GM12878 (cell line): ENCODE measurements at regions not wholly inside any gene's neighbourhood (a gene's known extent, or its start where the extent isn't known, plus 50 kb on each side); places are given as distances from the start of the nearest gene placed in this dataset.

Experiments used
- ATAC-seq: fragments of 200-7000 bp; cut with Tn5 transposase; 3 replicates; pipeline ENCODE4 v1.9.1; 2020; ENCODE audit warnings: mild to moderate bottlenecking, moderate library complexity
- BruUV-seq: library from RNA; stranded (reverse); fragments of 400-500 nt; replicated peaks from 2 replicates; lab custom pipeline; 2021; lab: Mats Ljungman, UMichigan
- CTCF ChIA-PET: fragments of 300-600 bp; sonication (Branson Sonifier 250); formaldehyde crosslinking; extraction: SDS; loops from one replicate; lab custom pipeline; 2021; ENCODE audit warnings: inconsistent platforms; lab: Yijun Ruan, JAX
- POLR2A ChIA-PET: fragments of 350-600 bp; formaldehyde crosslinking; extraction: SDS; loops from one replicate; lab custom pipeline; 2021; ENCODE audit warnings: inconsistent platforms; lab: Charles Lee
- RAD21 ChIA-PET: fragments of 300-600 bp; sonication (Branson Sonifier 250); formaldehyde crosslinking; loops from one replicate; lab custom pipeline; 2023; ENCODE audit warnings: antibody characterized with exemption; ENCODE audit not compliant: unreplicated experiment; lab: Charles Lee
- SMC1A ChIA-PET: fragments of 300-600 bp; sonication (Branson Sonifier 250); formaldehyde crosslinking; loops from one replicate; lab custom pipeline; 2023; ENCODE audit not compliant: unreplicated experiment, uncharacterized antibody; lab: Charles Lee
- DNase-seq: peaks from one replicate; pipeline ENCODE4 v3.0.0-alpha.2; 2011; ENCODE audit warnings: low read depth, low spot score
- FAIRE-seq: peaks from 3 replicates; lab custom pipeline; 2011; peaks lifted over from hg19 to GRCh38; lab: Jason Lieb, UNC
- H2AFZ ChIP-seq: 2 replicates; pipeline ENCODE4 v1.6.0; 2011; ENCODE audit warnings: low read depth, low read length, control low read depth; ENCODE audit not compliant: control insufficient read depth
- H3K27ac ChIP-seq: 2 replicates; pipeline ENCODE4 v1.5.1; 2011; ENCODE audit warnings: control low read depth; ENCODE audit not compliant: control insufficient read depth, insufficient read depth
- H3K27me3 ChIP-seq, 2 experiments: replicated peaks in 1 of 2; 2 replicates each; pipeline versions ENCODE4 v1.6.0 to v1.6.1; 2011; ENCODE audit warnings: low read length in 1 of 2; ENCODE audit not compliant: control insufficient read depth in 2 of 2, insufficient read depth in 2 of 2
- H3K36me3 ChIP-seq, 2 experiments: 2 replicates each; pipeline ENCODE4 v1.5.1; 2011; ENCODE audit warnings: low read length in 1 of 2; ENCODE audit not compliant: control insufficient read depth in 2 of 2, insufficient read depth in 2 of 2
- H3K4me1 ChIP-seq: 2 replicates; pipeline ENCODE4 v1.6.1; 2011; ENCODE audit warnings: mild to moderate bottlenecking, low read length, moderate library complexity, mixed read lengths; ENCODE audit not compliant: control insufficient read depth, insufficient read depth
- H3K4me2 ChIP-seq: 2 replicates; pipeline ENCODE4 v1.6.0; 2011; ENCODE audit warnings: control low read depth; ENCODE audit not compliant: control insufficient read depth, insufficient read depth
- H3K4me3 ChIP-seq: fragments of 200-600 bp; sonication (generic); 2 replicates; pipeline ENCODE4 v1.5.1; 2016
- H3K79me2 ChIP-seq: 2 replicates; pipeline ENCODE4 v1.6.0; 2011; ENCODE audit warnings: low read length; ENCODE audit not compliant: control insufficient read depth, insufficient read depth
- H3K9ac ChIP-seq: 2 replicates; pipeline ENCODE4 v1.8.0; 2011; ENCODE audit warnings: low read length, control low read depth, mixed read lengths; ENCODE audit not compliant: control insufficient read depth, insufficient read depth
- H3K9me3 ChIP-seq: replicated peaks from 3 replicates; pipeline ENCODE4 v1.5.1; 2011; ENCODE audit warnings: mild to moderate bottlenecking, low read length; ENCODE audit not compliant: control insufficient read depth, insufficient read depth
- H4K20me1 ChIP-seq: 2 replicates; pipeline ENCODE4 v1.6.0; 2011; ENCODE audit not compliant: control insufficient read depth, insufficient read depth
- SP1 ChIP-seq: IDR thresholded peaks from one replicate; pipeline ENCODE4 v1.6.1; 2011; ENCODE audit warnings: low read depth, low read length
- YBX1 ChIP-seq: fragments of 450-650 bp; IDR thresholded peaks from 2 replicates; pipeline ENCODE4 v1.6.1; 2016; ENCODE audit warnings: antibody characterized with exemption
- ZBTB4 ChIP-seq: fragments of 450-650 bp; formaldehyde crosslinking; IDR thresholded peaks from 2 replicates; pipeline ENCODE4 v1.4.0; 2022; ENCODE audit warnings: mild to moderate bottlenecking, moderate library complexity
- WGBS: methylation state at CpG from one replicate; pipeline ENCODE4 v1.1.6; 2016; ENCODE audit warnings: low lambda C conversion rate; ENCODE audit not compliant: insufficient replicate concordance, insufficient coverage; ENCODE audit errors: missing lambda C conversion rate; 5-methylcytosine and 5-hydroxymethylcytosine counted together
- in situ Hi-C: fragments of 300-500 bp; cut with MboI; formaldehyde crosslinking; loops from 9 replicates; pipeline ENCODE4 v1.14.3; 2018; ENCODE audit warnings: mixed read lengths
- intact Hi-C: fragments of 100-400 bp; cut with micrococcal nuclease; formaldehyde crosslinking; loops from one replicate; pipeline ENCODE4 v1.14.2; 2022; ENCODE audit not compliant: unreplicated experiment

- ChIA-PET RAD21 (no interaction called here), POLR2A (no interaction called here), CTCF (no interaction called here), SMC1A (no interaction called here)
- in situ Hi-C loops (no loop called here), intact Hi-C loops (no loop called here)
- no peaks in the 10 kb centered on the region for H3K36me3 ChIP-seq
- H2AFZ ChIP-seq = no peak overlapping the region
- peaks cover 0 to 1% of the 10 kb centered on the region in 2 experiments; a peak in 1 of 4 replicates for H3K27me3 ChIP-seq
- BruUV-seq = no TSS peak
- no peaks in the 10 kb centered on the region for H3K79me2 ChIP-seq
- no peak overlapping the region for H3K9ac ChIP-seq
- ATAC-seq = no peak
- no peak for FAIRE-seq
- H4K20me1 ChIP-seq = no peaks in the 10 kb centered on the region
- no peak for TF ChIP-seq SP1
- no peaks in the 10 kb centered on the region for H3K4me1 ChIP-seq
- H3K4me2 ChIP-seq = no peak overlapping the region
- DNase-seq = no peak
- no peak overlapping the region for H3K27ac ChIP-seq
- H3K4me3 ChIP-seq = no peak overlapping the region
- WGBS = 17% methylated on average over 2 of the region's 2 CpGs
- no peaks in the 10 kb centered on the region for H3K9me3 ChIP-seq
Measured at GRCh38 chr3:182533394-182533793, 259.9 kb upstream of the ATP11B start.

- H3K27ac ChIP-seq = no peak overlapping the region
- ChIA-PET RAD21 (no interaction called here), POLR2A (interaction anchor here (0.6 kb wide), 1 partner anchor 58 kb away, joined by 6 read pairs; no protein-coding TSS in a partner anchor), SMC1A (interaction anchor here (0.6 to 1.1 kb wide), 2 partner anchors 37 to 139 kb away, joined by 3 read pairs; no protein-coding TSS in a partner anchor), CTCF (no interaction called here)
- TF ChIP-seq YBX1 (no peak), ZBTB4 (CRISPR knock-in tag) (no peak)
- H3K27me3 ChIP-seq = no peaks in the 10 kb centered on the region
- intact Hi-C loops = no loop called here
- no peak for FAIRE-seq
- H3K79me2 ChIP-seq = no peaks in the 10 kb centered on the region
- H3K36me3 ChIP-seq = no peaks in the 10 kb centered on the region
- no peak overlapping the region for H2AFZ ChIP-seq
- H3K4me2 ChIP-seq = no peak overlapping the region
- in situ Hi-C loops = no loop called here
- no peak for ATAC-seq
- H3K4me3 ChIP-seq = no peak overlapping the region
- no peaks in the 10 kb centered on the region for H4K20me1 ChIP-seq
- WGBS = 25% methylated on average over 5 of the region's 5 CpGs
- H3K9me3 ChIP-seq = no peaks in the 10 kb centered on the region
- BruUV-seq = no TSS peak
- DNase-seq = no peak
- H3K9ac ChIP-seq = no peak overlapping the region
- no peaks in the 10 kb centered on the region for H3K4me1 ChIP-seq
Measured at GRCh38 chr3:182544542-182544941, 248.8 kb upstream of the ATP11B start.
